ENCODE measurements at regions not wholly inside any gene's neighbourhood (a gene's known extent, or its start where the extent isn't known, plus 50 kb on each side); places are given as distances from the start of the nearest gene placed in this dataset.

- no peak for DNase-seq
These were observed 191.6 kb upstream of the TNP1 start for GRCh38 chr2:217051416-217051815.

- DNase-seq = no peak
These were observed 190.1 kb upstream of the TNP1 start for GRCh38 chr2:217049956-217050355.

- DNase-seq = no peak
These were observed 189.6 kb upstream of the TNP1 start for GRCh38 chr2:217049422-217049821.

GRCh38 chr2:217048730-217049129 is 188.9 kb upstream of the TNP1 start:
- DNase-seq = no peak

GRCh38 chr2:217047631-217048030 is 187.8 kb upstream of the TNP1 start:
- no peak for DNase-seq

- no peak for DNase-seq
These were observed 187.3 kb upstream of the TNP1 start for GRCh38 chr2:217047209-217047608.

- DNase-seq = no peak
These were observed 186.0 kb upstream of the TNP1 start for GRCh38 chr2:217045700-217046475.

GRCh38 chr2:217040099-217040498 is 180.2 kb upstream of the TNP1 start:
- no peak for DNase-seq

GRCh38 chr2:217038001-217038400 is 178.1 kb upstream of the TNP1 start:
- no peak for DNase-seq

- no peak for DNase-seq
These were observed 177.5 kb upstream of the TNP1 start for GRCh38 chr2:217037353-217037752.

GRCh38 chr2:217035967-217036366 is 176.1 kb upstream of the TNP1 start:
- no peak for DNase-seq

- DNase-seq = no peak
These were observed 173.3 kb upstream of the TNP1 start for GRCh38 chr2:217033186-217033585.

GRCh38 chr2:217031445-217031844 is 171.6 kb upstream of the TNP1 start:
- DNase-seq = no peak

- no peak for DNase-seq
These were observed 170.2 kb upstream of the TNP1 start for GRCh38 chr2:217030081-217030480.

GRCh38 chr2:217028128-217028527 is 168.3 kb upstream of the TNP1 start:
- DNase-seq = no peak

- DNase-seq = no peak
These were observed 167.6 kb upstream of the TNP1 start for GRCh38 chr2:217027414-217027813.

GRCh38 chr2:217026569-217026968 is 166.7 kb upstream of the TNP1 start:
- DNase-seq = no peak

- no peak for DNase-seq
These were observed 166.3 kb upstream of the TNP1 start for GRCh38 chr2:217026161-217026560.

- DNase-seq = no peak
These were observed 163.7 kb upstream of the TNP1 start for GRCh38 chr2:217023611-217024010.

GRCh38 chr2:217017456-217018252 is 157.8 kb upstream of the TNP1 start:
- DNase-seq = no peak

- no peak for DNase-seq
These were observed 157.0 kb upstream of the TNP1 start for GRCh38 chr2:217016796-217017419.

- no peak for DNase-seq
These were observed 154.7 kb upstream of the TNP1 start for GRCh38 chr2:217014328-217015105.

- DNase-seq = no peak
These were observed 154.1 kb upstream of the TNP1 start for GRCh38 chr2:217013926-217014325.
